ENCODE measurements at regions not wholly inside any gene's neighbourhood (a gene's known extent, or its start where the extent isn't known, plus 50 kb on each side); places are given as distances from the start of the nearest gene placed in this dataset.

DNA sequence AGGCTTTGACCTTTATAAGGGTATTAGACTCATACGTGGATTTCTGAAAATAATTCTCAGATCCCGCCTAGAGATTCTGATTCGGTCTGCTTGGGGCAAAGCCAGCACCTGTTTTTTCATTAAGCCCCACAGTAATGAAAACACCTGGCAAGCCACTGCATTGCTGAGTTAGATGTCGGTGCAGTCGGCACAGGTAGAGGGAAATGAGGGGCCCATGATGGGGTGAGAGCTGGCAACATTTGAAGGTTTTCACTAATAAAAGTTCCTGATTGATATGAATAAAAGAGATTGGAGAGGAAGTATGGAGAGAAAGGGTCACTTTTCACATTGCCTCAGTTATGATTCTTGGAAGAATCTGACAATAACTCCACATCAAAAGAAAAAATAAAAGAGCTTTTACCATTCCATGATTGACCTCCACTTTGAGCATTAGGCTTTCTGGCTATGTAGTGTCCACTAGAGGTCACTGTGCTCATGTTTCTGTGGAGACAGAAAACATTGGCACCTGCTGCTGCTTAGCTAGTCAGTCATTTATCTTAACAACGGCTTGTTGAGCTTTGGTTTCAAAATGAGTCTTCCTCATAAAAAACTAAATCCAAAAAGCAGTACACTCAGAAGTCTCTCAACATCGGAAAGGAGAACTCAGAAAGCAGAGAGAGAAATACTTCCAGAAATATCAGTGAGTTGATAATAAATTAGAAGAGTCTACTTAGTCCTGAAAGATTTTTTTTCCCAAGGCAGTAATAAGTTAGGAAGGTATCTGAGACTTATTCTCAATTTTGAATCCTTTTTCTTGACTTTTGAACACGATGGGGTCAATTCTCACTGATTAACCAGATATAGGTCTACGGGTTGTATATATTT, 53.3 kb upstream of the KLHL31 start:
- DNase-seq (peak; percentile 52), ATAC-seq (peak; percentile 89)
- H3K27ac Mint-ChIP-seq, result no peak overlapping the region
- intact Hi-C loops (cut with micrococcal nuclease), result no loop called here
- H3K4me1 Mint-ChIP-seq (ENCODE audit: low read depth), result peaks cover 4% of the 10 kb centered on the region
- TF ChIP-seq, protein P1, sequence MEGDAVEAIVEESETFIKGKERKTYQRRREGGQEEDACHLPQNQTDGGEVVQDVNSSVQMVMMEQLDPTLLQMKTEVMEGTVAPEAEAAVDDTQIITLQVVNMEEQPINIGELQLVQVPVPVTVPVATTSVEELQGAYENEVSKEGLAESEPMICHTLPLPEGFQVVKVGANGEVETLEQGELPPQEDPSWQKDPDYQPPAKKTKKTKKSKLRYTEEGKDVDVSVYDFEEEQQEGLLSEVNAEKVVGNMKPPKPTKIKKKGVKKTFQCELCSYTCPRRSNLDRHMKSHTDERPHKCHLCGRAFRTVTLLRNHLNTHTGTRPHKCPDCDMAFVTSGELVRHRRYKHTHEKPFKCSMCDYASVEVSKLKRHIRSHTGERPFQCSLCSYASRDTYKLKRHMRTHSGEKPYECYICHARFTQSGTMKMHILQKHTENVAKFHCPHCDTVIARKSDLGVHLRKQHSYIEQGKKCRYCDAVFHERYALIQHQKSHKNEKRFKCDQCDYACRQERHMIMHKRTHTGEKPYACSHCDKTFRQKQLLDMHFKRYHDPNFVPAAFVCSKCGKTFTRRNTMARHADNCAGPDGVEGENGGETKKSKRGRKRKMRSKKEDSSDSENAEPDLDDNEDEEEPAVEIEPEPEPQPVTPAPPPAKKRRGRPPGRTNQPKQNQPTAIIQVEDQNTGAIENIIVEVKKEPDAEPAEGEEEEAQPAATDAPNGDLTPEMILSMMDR (IDR thresholded peaks at IDR 0.05), result peak; percentile 65
- CTCF ChIA-PET, result interaction anchor here (0.6 to 9.5 kb wide), 47 partner anchors 9 to 556 kb away, joined by 3 to 104 read pairs (median 4); partner anchors contain the start of gene LRRC1
- H3K27me3 Mint-ChIP-seq, result peaks cover 8% of the 10 kb centered on the region
- POLR2A ChIA-PET, result interaction anchor here (0.7 kb wide), 1 partner anchor 77 kb away, joined by 3 read pairs; no protein-coding TSS in a partner anchor
- no peaks in the 10 kb centered on the region for H3K9me3 Mint-ChIP-seq
- H3K36me3 Mint-ChIP-seq (ENCODE audit: low read depth), result no peaks in the 10 kb centered on the region
- no peak overlapping the region for H3K4me3 Mint-ChIP-seq

DNA sequence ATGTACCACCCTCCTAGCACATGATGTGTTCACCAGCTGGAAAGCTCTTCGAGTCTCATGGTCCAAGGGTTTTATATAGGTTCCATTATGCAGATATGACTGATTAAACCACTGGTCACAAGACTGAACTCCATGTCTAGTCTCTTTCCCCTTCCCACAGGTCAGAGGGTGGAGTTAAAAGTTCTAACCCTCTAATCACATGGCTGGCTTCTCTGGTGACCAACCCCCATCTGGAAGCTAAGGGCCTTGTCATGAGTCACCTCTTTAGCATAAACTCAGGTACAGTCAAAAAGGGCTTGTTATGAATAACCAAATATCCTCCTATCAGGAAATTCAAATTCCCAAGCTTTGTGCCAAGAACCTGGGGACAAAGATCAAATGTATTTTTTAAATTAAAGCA, 52.0 kb upstream of the KLHL31 start:
- intact Hi-C loops (cut with micrococcal nuclease), result no loop called here
- Mint-ChIP-seq H3K36me3 (ENCODE audit: low read depth) (no peaks in the 10 kb centered on the region), H3K27me3 (peaks cover 8% of the 10 kb centered on the region), H3K4me3 (no peak overlapping the region), H3K27ac (no peak overlapping the region), H3K9me3 (no peaks in the 10 kb centered on the region), H3K4me1 (ENCODE audit: low read depth) (peaks cover 4% of the 10 kb centered on the region)
- ATAC-seq (no peak), DNase-seq (no peak)
- ChIA-PET POLR2A (no interaction called here), CTCF (interaction anchor here (1.1 to 9.5 kb wide), 5 partner anchors 12 to 225 kb away, joined by 3 to 104 read pairs (median 21); no protein-coding TSS in a partner anchor)
- TF ChIP-seq, protein P1 (IDR thresholded peaks at IDR 0.05), result no peak

- H3K27ac Mint-ChIP-seq, result no peak overlapping the region
- ChIA-PET POLR2A (no interaction called here), CTCF (interaction anchor here (0.7 to 3.7 kb wide), 3 partner anchors 9 to 222 kb away, joined by 4 to 34 read pairs (median 14); no protein-coding TSS in a partner anchor)
- H3K27me3 Mint-ChIP-seq, result peaks cover 12% of the 10 kb centered on the region
- no peaks in the 10 kb centered on the region for H3K9me3 Mint-ChIP-seq
- ATAC-seq (no peak), DNase-seq (no peak)
- H3K36me3 Mint-ChIP-seq (ENCODE audit: low read depth), result no peaks in the 10 kb centered on the region
- intact Hi-C loops (cut with micrococcal nuclease), result no loop called here
- no peak overlapping the region for H3K4me3 Mint-ChIP-seq
- peaks cover 4% of the 10 kb centered on the region for H3K4me1 Mint-ChIP-seq (ENCODE audit: low read depth)
- TF ChIP-seq, protein P1 (IDR thresholded peaks at IDR 0.05), result no peak
Measured at GRCh38 chr6:53715434-53715833, 49.9 kb upstream of the KLHL31 start.
